Body of pancreas (tissue), 4 donors: ENCODE measurements at regions not wholly inside any gene's neighbourhood (a gene's known extent, or its start where the extent isn't known, plus 50 kb on each side); places are given as distances from the start of the nearest gene placed in this dataset.

ENCODE experiments used
- ATAC-seq: fragments of 150-250 bp; one replicate; pipeline ENCODE4 v1.9.1; 2016
- DNase-seq, 4 donors: peaks; one replicate each; pipeline ENCODE4 v3.0.0-alpha.2; 2019
- H3K27ac ChIP-seq, 4 donors: fragments of 200-600 bp; sonication (generic); 1 replicate in 3 of 4; 2 replicates in 1 of 4; pipeline versions ENCODE4 v1.5.1 to v1.6.1; 2016 to 2019; ENCODE audit warnings: mild to moderate bottlenecking in 1 of 4, mixed read lengths in 1 of 4, moderate library complexity in 1 of 4
- H3K27me3 ChIP-seq, 2 donors: fragments of 200-600 bp; sonication (generic); one replicate each; pipeline ENCODE4 v1.6.0; 2016; ENCODE audit warnings: mild to moderate bottlenecking in 1 of 2
- H3K36me3 ChIP-seq, 2 donors: fragments of 200-600 bp; sonication (generic); replicated peaks in 1 of 2; 2 replicates each; pipeline ENCODE4 v1.5.1; 2016; ENCODE audit warnings: low read depth in 2 of 2; ENCODE audit not compliant: insufficient read depth in 1 of 2
- H3K4me1 ChIP-seq: fragments of 200-600 bp; sonication (generic); one replicate; pipeline ENCODE4 v1.6.0; 2016
- H3K4me3 ChIP-seq, 2 donors: fragments of 200-600 bp; sonication (generic); 1 replicate in 1 of 2; 2 replicates in 1 of 2; pipeline ENCODE4 v1.5.1; 2016 to 2019
- H3K9me3 ChIP-seq, 3 donors: fragments of 200-600 bp; sonication (generic); 1 replicate in 2 of 3; 2 replicates in 1 of 3; pipeline ENCODE4 v1.5.1; 2016
- POLR2A ChIP-seq, 3 donors: fragments of 450-650 bp; IDR thresholded peaks; one replicate each; pipeline ENCODE4 v1.6.1; 2016; ENCODE audit warnings: antibody characterized with exemption in 3 of 3, mild to moderate bottlenecking in 2 of 3
- WGBS, 2 donors: methylation state at CpG; one replicate each; pipeline ENCODE4 v1.1.5; 2017; 5-methylcytosine and 5-hydroxymethylcytosine counted together
- intact Hi-C: fragments of 100-400 bp; cut with DNase I; formaldehyde crosslinking; loops from one replicate; pipeline ENCODE4 v1.15.1; 2023
- TF ChIP-seq, protein P1 (sequence below), 7 experiments: fragments of 450-650 bp in 4 of 7; fragments of 200-600 bp in 3 of 7; sonication (generic) in 3 of 7; IDR thresholded peaks; one replicate each; pipeline ENCODE4 v1.5.1; 2016 to 2019; ENCODE audit warnings: antibody characterized with exemption in 7 of 7

DNA sequence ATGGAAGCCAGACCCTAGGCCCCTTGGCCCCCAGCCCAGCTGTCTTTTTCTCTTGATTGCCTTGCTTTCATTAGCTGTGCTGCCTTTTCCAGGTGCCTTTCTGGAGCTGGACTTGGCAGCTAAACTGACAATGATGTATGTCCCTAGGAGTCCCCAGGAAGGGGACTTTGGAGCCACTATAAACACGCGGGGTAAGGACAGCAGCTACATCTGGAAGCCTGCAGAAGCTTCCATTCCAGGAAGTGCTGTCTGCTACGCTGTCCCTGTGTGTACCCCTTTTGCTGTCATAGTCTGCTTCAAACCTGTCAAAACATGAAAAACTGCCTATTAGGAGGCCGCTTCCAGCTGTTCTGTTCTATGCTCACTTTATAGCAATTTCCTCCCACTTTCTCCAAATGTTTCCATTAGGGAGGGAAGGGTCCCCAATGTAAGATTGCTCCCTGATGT lies 153.3 kb upstream of the RAG2 start:
- Histone ChIP-seq H3K27me3 (no peaks in the 10 kb centered on the region), H3K9me3 (no peaks in the 10 kb centered on the region), H3K27ac (no peak overlapping the region), H3K36me3 (no peaks in the 10 kb centered on the region), H3K4me3 (no peak overlapping the region), H3K4me1 (peaks cover 5% of the 10 kb centered on the region)
- peak in 1 of 4 donors; percentile 17 for DNase-seq
- intact Hi-C loops = no loop called here
- WGBS, 2 donors = 28 to 34% methylated on average over 4 of the region's 4 CpGs
- TF ChIP-seq POLR2A (IDR thresholded peaks at IDR 0.05) = no peak
- TF ChIP-seq, protein P1, sequence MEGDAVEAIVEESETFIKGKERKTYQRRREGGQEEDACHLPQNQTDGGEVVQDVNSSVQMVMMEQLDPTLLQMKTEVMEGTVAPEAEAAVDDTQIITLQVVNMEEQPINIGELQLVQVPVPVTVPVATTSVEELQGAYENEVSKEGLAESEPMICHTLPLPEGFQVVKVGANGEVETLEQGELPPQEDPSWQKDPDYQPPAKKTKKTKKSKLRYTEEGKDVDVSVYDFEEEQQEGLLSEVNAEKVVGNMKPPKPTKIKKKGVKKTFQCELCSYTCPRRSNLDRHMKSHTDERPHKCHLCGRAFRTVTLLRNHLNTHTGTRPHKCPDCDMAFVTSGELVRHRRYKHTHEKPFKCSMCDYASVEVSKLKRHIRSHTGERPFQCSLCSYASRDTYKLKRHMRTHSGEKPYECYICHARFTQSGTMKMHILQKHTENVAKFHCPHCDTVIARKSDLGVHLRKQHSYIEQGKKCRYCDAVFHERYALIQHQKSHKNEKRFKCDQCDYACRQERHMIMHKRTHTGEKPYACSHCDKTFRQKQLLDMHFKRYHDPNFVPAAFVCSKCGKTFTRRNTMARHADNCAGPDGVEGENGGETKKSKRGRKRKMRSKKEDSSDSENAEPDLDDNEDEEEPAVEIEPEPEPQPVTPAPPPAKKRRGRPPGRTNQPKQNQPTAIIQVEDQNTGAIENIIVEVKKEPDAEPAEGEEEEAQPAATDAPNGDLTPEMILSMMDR (IDR thresholded peaks at IDR 0.05) = no peak
- ATAC-seq = no peak

DNA sequence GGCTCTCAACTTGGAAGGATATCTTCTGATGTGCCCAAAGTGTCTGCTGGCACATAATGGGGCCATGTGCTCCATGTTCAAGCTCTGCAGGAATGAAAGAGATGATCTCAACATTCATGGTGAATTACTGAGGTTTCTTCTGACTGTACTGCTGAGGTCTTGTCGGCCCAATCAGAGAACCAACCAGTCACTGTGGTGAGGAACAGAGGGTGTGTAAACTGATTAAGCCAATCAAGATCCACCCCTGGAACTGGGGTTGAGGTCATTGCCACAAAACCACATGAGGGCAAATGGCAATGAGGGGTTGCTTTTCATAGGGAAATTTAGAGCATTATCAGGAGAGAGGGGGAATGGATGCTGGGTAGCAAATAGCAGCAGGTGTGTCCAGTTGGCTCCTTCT lies 152.3 kb upstream of the RAG2 start:
- no peaks in the 10 kb centered on the region for H3K27me3 ChIP-seq
- no peaks in the 10 kb centered on the region for H3K36me3 ChIP-seq
- intact Hi-C loops = no loop called here
- no peak for ATAC-seq
- no peaks in the 10 kb centered on the region for H3K9me3 ChIP-seq
- WGBS, 2 donors = 17 to 27% methylated on average over 1 of the region's 1 CpG
- peak in 2 of 4 donors; percentile 6 to 7 for DNase-seq
- H3K4me3 ChIP-seq = no peak overlapping the region
- no peak overlapping the region for H3K27ac ChIP-seq
- no peak for TF ChIP-seq POLR2A (IDR thresholded peaks at IDR 0.05)
- TF ChIP-seq, protein P1 (IDR thresholded peaks at IDR 0.05) = no peak
- H3K4me1 ChIP-seq = peaks cover 5% of the 10 kb centered on the region

DNA sequence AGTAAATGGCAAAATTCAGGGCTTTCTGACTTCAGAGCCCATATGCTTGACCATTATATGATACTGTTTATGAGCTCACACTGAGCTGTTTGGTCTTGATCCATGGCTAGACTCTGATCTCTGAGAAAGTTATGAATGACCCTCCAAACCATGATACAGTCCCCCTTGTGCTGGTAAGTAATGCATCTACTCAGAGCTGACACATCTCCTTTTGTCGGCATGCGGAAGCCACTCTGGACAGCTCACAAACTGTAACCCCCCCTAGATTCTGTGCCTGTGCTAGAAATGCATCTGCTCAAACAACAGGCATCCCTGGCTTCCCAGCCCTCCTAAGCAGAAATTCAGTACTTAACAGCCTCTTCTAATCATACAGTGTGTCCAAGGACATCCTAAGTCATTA lies 150.8 kb upstream of the RAG2 start:
- Histone ChIP-seq H3K4me1 (peaks cover 5% of the 10 kb centered on the region), H3K36me3 (no peaks in the 10 kb centered on the region), H3K9me3 (no peaks in the 10 kb centered on the region), H3K27ac (no peak overlapping the region), H3K4me3 (no peak overlapping the region), H3K27me3 (no peaks in the 10 kb centered on the region)
- 91 to 93% methylated on average over 2 of the region's 2 CpGs for WGBS, 2 donors
- no peak for TF ChIP-seq POLR2A (IDR thresholded peaks at IDR 0.05)
- TF ChIP-seq, protein P1 (IDR thresholded peaks at IDR 0.05) = no peak
- DNase-seq = no peak
- intact Hi-C loops = no loop called here
- no peak for ATAC-seq

GRCh38 chr11:36746886-36747710 lies 149.1 kb upstream of the RAG2 start:
- ATAC-seq (peak; percentile 98), DNase-seq (peak; percentile 90 to 94 (median 90))
- no peaks in the 10 kb centered on the region for H3K27me3 ChIP-seq
- H3K36me3 ChIP-seq = no peaks in the 10 kb centered on the region
- WGBS, 2 donors = 24 to 31% methylated on average over 7 of the region's 7 CpGs
- TF ChIP-seq, protein P1 (IDR thresholded peaks at IDR 0.05) = peak; percentile 87 to 99 (median 99)
- TF ChIP-seq POLR2A (IDR thresholded peaks at IDR 0.05) = no peak
- no peaks in the 10 kb centered on the region for H3K9me3 ChIP-seq
- intact Hi-C loops = no loop called here
- H3K4me1 ChIP-seq = peaks cover 5% of the 10 kb centered on the region
- H3K4me3 ChIP-seq = no peak overlapping the region
- no peak overlapping the region for H3K27ac ChIP-seq
